ENCODE measurements at regions not wholly inside any gene's neighbourhood (a gene's known extent, or its start where the extent isn't known, plus 50 kb on each side); places are given as distances from the start of the nearest gene placed in this dataset.

GRCh38 chr17:12580640-12581039, 85.0 kb upstream of the MYOCD start:
- no peak overlapping the region for H4K8ac ChIP-seq (ENCODE audit: low read length)
- no peak overlapping the region for H2AK5ac ChIP-seq (ENCODE audit: low read length, severe bottlenecking)
- H3K36me3 ChIP-seq (ENCODE audit: control insufficient read depth in 1 of 2, insufficient read depth in 2 of 2, low read depth in 1 of 2, low read length in 2 of 2), result no peaks in the 10 kb centered on the region
- H3K4me2 ChIP-seq (ENCODE audit: low read length, poor library complexity, severe bottlenecking), result no peak overlapping the region
- H3K27me3 ChIP-seq (ENCODE audit: control insufficient read depth in 1 of 2, insufficient read depth in 1 of 2, low read length in 2 of 2), result peaks cover 0 to 13% of the 10 kb centered on the region in 2 experiments
- H3K9me3 ChIP-seq (ENCODE audit: control insufficient read depth, low read length), result no peaks in the 10 kb centered on the region
- H2BK5ac ChIP-seq (ENCODE audit: low read depth, low read length, poor library complexity, severe bottlenecking), result no peak overlapping the region
- H3K14ac ChIP-seq (ENCODE audit: low read length in 2 of 2), result no peak overlapping the region
- no peak overlapping the region for H3K23ac ChIP-seq (ENCODE audit: low read length in 2 of 2)
- peak; percentile 48 for DNase-seq
- H3K18ac ChIP-seq (ENCODE audit: low read depth in 1 of 2, low read length in 2 of 2), result no peak overlapping the region
- no peak overlapping the region for H2BK15ac ChIP-seq (ENCODE audit: low read depth, poor library complexity, severe bottlenecking)
- no peak overlapping the region for H3K9ac ChIP-seq (ENCODE audit: low read length)
- no peak overlapping the region for H3K4me3 ChIP-seq (ENCODE audit: insufficient read depth in 1 of 2, low read depth in 1 of 2, low read length in 2 of 2)
- no peak overlapping the region for H2AFZ ChIP-seq (ENCODE audit: low read depth, low read length)
- no peak overlapping the region for H4K91ac ChIP-seq (ENCODE audit: low read length)
- H2BK120ac ChIP-seq (ENCODE audit: low read depth, low read length), result no peak overlapping the region
- no peak overlapping the region for H3K4ac ChIP-seq (ENCODE audit: low read depth in 1 of 2, low read length in 2 of 2)
- WGBS, result 19% methylated on average over 6 of the region's 6 CpGs
- H3K27ac ChIP-seq (ENCODE audit: low read length, poor library complexity, severe bottlenecking), result no peak overlapping the region
- H3K4me1 ChIP-seq (ENCODE audit: control insufficient read depth, insufficient read depth, low read depth, low read length), result no peaks in the 10 kb centered on the region
- no peaks in the 10 kb centered on the region for H3K79me1 ChIP-seq (replicated peaks; ENCODE audit: low read length, poor library complexity, severe bottlenecking)
- H2BK12ac ChIP-seq (ENCODE audit: low read length in 2 of 2), result no peak overlapping the region

DNA sequence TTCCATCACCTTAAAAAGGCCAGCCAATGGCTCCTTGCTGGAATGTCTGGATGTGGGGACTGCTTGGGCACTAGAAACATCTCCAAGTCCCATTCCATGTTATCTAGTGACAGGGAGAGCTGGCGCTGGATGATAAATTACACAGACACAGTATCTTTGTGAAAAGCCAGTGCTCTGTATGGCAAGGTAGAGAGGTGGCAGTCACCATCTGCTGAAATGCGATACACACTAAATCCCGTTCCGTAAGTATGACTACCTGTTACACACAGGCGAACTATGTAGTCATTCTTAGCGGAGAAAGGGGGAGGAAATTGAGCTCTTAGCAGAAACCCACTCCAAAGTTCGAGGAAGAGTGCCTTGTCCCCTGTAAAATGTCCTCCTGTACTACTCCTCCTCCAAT, 81.0 kb upstream of the MYOCD start:
- H3K79me1 ChIP-seq (replicated peaks; ENCODE audit: low read length, poor library complexity, severe bottlenecking), result no peaks in the 10 kb centered on the region
- no peaks in the 10 kb centered on the region for H3K36me3 ChIP-seq (ENCODE audit: control insufficient read depth in 1 of 2, insufficient read depth in 2 of 2, low read depth in 1 of 2, low read length in 2 of 2)
- peak overlapping the region in 1 of 2 experiments; percentile 49 for H3K18ac ChIP-seq (ENCODE audit: low read depth in 1 of 2, low read length in 2 of 2)
- H4K8ac ChIP-seq (ENCODE audit: low read length), result no peak overlapping the region
- no peak overlapping the region for H3K4me2 ChIP-seq (ENCODE audit: low read length, poor library complexity, severe bottlenecking)
- no peak overlapping the region for H2AFZ ChIP-seq (ENCODE audit: low read depth, low read length)
- no peak for DNase-seq
- H3K27me3 ChIP-seq (ENCODE audit: control insufficient read depth in 1 of 2, insufficient read depth in 1 of 2, low read length in 2 of 2), result peaks cover 0 to 10% of the 10 kb centered on the region in 2 experiments
- H2BK5ac ChIP-seq (ENCODE audit: low read depth, low read length, poor library complexity, severe bottlenecking), result no peak overlapping the region
- no peak overlapping the region for H4K91ac ChIP-seq (ENCODE audit: low read length)
- H2BK15ac ChIP-seq (ENCODE audit: low read depth, poor library complexity, severe bottlenecking), result no peak overlapping the region
- H2BK120ac ChIP-seq (ENCODE audit: low read depth, low read length), result no peak overlapping the region
- H3K4ac ChIP-seq (ENCODE audit: low read depth in 1 of 2, low read length in 2 of 2), result no peak overlapping the region
- H3K4me3 ChIP-seq (ENCODE audit: insufficient read depth in 1 of 2, low read depth in 1 of 2, low read length in 2 of 2), result no peak overlapping the region
- H3K9ac ChIP-seq (ENCODE audit: low read length), result no peak overlapping the region
- no peak overlapping the region for H3K23ac ChIP-seq (ENCODE audit: low read length in 2 of 2)
- no peak overlapping the region for H2BK12ac ChIP-seq (ENCODE audit: low read length in 2 of 2)
- H2AK5ac ChIP-seq (ENCODE audit: low read length, severe bottlenecking), result no peak overlapping the region
- H3K14ac ChIP-seq (ENCODE audit: low read length in 2 of 2), result no peak overlapping the region
- no peak overlapping the region for H3K27ac ChIP-seq (ENCODE audit: low read length, poor library complexity, severe bottlenecking)
- no peaks in the 10 kb centered on the region for H3K4me1 ChIP-seq (ENCODE audit: control insufficient read depth, insufficient read depth, low read depth, low read length)
- no peaks in the 10 kb centered on the region for H3K9me3 ChIP-seq (ENCODE audit: control insufficient read depth, low read length)
- 88% methylated on average over 7 of the region's 7 CpGs for WGBS

DNA sequence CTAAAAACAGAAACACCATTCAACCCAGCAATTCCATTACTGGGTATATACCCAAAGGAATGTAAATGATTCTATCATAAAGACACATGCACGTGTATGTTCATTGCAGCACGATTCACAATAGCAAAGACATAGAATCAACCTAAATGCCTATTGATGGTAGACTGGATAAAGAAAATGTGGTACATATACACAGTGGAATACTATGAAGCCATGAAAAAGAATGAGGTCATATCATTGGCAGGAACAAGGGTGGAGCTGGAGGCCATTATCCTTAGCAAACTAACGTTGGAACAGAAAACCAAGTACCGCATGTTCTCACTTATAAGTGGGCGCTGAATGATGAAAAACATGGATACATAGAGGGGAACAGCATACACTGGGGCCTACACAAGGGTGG, 77.2 kb upstream of the MYOCD start:
- H3K79me1 ChIP-seq (replicated peaks; ENCODE audit: low read length, poor library complexity, severe bottlenecking), result no peaks in the 10 kb centered on the region
- H3K9ac ChIP-seq (ENCODE audit: low read length), result no peak overlapping the region
- no peak overlapping the region for H2BK15ac ChIP-seq (ENCODE audit: low read depth, poor library complexity, severe bottlenecking)
- DNase-seq, result no peak
- H2BK12ac ChIP-seq (ENCODE audit: low read length in 2 of 2), result no peak overlapping the region
- H3K23ac ChIP-seq (ENCODE audit: low read length in 2 of 2), result no peak overlapping the region
- no peak overlapping the region for H4K91ac ChIP-seq (ENCODE audit: low read length)
- H4K8ac ChIP-seq (ENCODE audit: low read length), result no peak overlapping the region
- no peak overlapping the region for H3K4me2 ChIP-seq (ENCODE audit: low read length, poor library complexity, severe bottlenecking)
- peaks cover 4% of the 10 kb centered on the region for H3K4me1 ChIP-seq (ENCODE audit: control insufficient read depth, insufficient read depth, low read depth, low read length)
- 96% methylated on average over 5 of the region's 5 CpGs for WGBS
- no peak overlapping the region for H2BK120ac ChIP-seq (ENCODE audit: low read depth, low read length)
- H2AK5ac ChIP-seq (ENCODE audit: low read length, severe bottlenecking), result no peak overlapping the region
- no peaks in the 10 kb centered on the region for H3K27me3 ChIP-seq (ENCODE audit: control insufficient read depth in 1 of 2, insufficient read depth in 1 of 2, low read length in 2 of 2)
- H2AFZ ChIP-seq (ENCODE audit: low read depth, low read length), result no peak overlapping the region
- H3K27ac ChIP-seq (ENCODE audit: low read length, poor library complexity, severe bottlenecking), result no peak overlapping the region
- no peaks in the 10 kb centered on the region for H3K36me3 ChIP-seq (ENCODE audit: control insufficient read depth in 1 of 2, insufficient read depth in 2 of 2, low read depth in 1 of 2, low read length in 2 of 2)
- H3K14ac ChIP-seq (ENCODE audit: low read length in 2 of 2), result no peak overlapping the region
- no peak overlapping the region for H3K4me3 ChIP-seq (ENCODE audit: insufficient read depth in 1 of 2, low read depth in 1 of 2, low read length in 2 of 2)
- no peak overlapping the region for H3K4ac ChIP-seq (ENCODE audit: low read depth in 1 of 2, low read length in 2 of 2)
- H2BK5ac ChIP-seq (ENCODE audit: low read depth, low read length, poor library complexity, severe bottlenecking), result no peak overlapping the region
- H3K18ac ChIP-seq (ENCODE audit: low read depth in 1 of 2, low read length in 2 of 2), result no peak overlapping the region
- H3K9me3 ChIP-seq (ENCODE audit: control insufficient read depth, low read length), result no peaks in the 10 kb centered on the region

DNA sequence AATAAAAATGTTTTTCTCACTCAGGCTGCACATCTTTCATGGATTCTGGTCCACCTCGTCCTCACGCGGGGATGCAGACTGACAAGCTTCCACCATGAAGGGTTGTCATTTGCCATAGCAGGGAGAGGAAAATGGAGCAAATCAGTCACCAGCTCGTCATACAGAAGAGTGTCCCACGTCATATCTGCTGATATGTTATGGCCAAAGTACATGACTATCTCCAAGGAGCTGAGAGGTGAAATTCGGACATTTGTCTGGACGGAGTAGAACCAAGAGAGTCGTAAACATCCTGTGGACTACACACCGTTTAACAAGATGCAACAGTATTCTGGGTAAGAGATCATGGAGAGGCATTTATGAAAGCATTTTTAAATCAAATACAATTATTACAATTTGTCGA, 75.3 kb upstream of the MYOCD start:
- Histone ChIP-seq H3K4me2 (ENCODE audit: low read length, poor library complexity, severe bottlenecking) (no peak overlapping the region), H3K4me3 (ENCODE audit: insufficient read depth in 1 of 2, low read depth in 1 of 2, low read length in 2 of 2) (no peak overlapping the region), H4K91ac (ENCODE audit: low read length) (no peak overlapping the region), H3K27me3 (ENCODE audit: control insufficient read depth in 1 of 2, insufficient read depth in 1 of 2, low read length in 2 of 2) (no peaks in the 10 kb centered on the region), H2BK12ac (ENCODE audit: low read length in 2 of 2) (peak overlapping the region in 1 of 2 experiments; percentile 38), H3K4ac (ENCODE audit: low read depth in 1 of 2, low read length in 2 of 2) (no peak overlapping the region), H3K14ac (ENCODE audit: low read length in 2 of 2) (no peak overlapping the region), H3K27ac (ENCODE audit: low read length, poor library complexity, severe bottlenecking) (no peak overlapping the region), H4K8ac (ENCODE audit: low read length) (peak overlapping the region; percentile 19), H3K79me1 (replicated peaks; ENCODE audit: low read length, poor library complexity, severe bottlenecking) (no peaks in the 10 kb centered on the region), H2BK15ac (ENCODE audit: low read depth, poor library complexity, severe bottlenecking) (no peak overlapping the region), H2BK5ac (ENCODE audit: low read depth, low read length, poor library complexity, severe bottlenecking) (no peak overlapping the region), H3K4me1 (ENCODE audit: control insufficient read depth, insufficient read depth, low read depth, low read length) (peaks cover 4% of the 10 kb centered on the region), H2BK120ac (ENCODE audit: low read depth, low read length) (no peak overlapping the region), H3K9ac (ENCODE audit: low read length) (no peak overlapping the region), H2AK5ac (ENCODE audit: low read length, severe bottlenecking) (peak overlapping the region; percentile 23), H3K18ac (ENCODE audit: low read depth in 1 of 2, low read length in 2 of 2) (peak overlapping the region in 1 of 2 experiments; percentile 6), H3K36me3 (ENCODE audit: control insufficient read depth in 1 of 2, insufficient read depth in 2 of 2, low read depth in 1 of 2, low read length in 2 of 2) (no peaks in the 10 kb centered on the region), H3K23ac (ENCODE audit: low read length in 2 of 2) (no peak overlapping the region), H3K9me3 (ENCODE audit: control insufficient read depth, low read length) (no peaks in the 10 kb centered on the region), H2AFZ (ENCODE audit: low read depth, low read length) (no peak overlapping the region)
- DNase-seq, result no peak
- 97% methylated on average over 9 of the region's 10 CpGs for WGBS
